ENCODE measurements at regions not wholly inside any gene's neighbourhood (a gene's known extent, or its start where the extent isn't known, plus 50 kb on each side); places are given as distances from the start of the nearest gene placed in this dataset.

GRCh38 chr18:40088130-40088529 lies 1866.9 kb upstream of the PIK3C3 start:
- Histone ChIP-seq H3K27ac (ENCODE audit: low read depth, low read length, poor library complexity, severe bottlenecking) (no peak overlapping the region), H3K79me2 (ENCODE audit: insufficient read depth, low read length) (no peaks in the 10 kb centered on the region), H3K4me2 (ENCODE audit: low read length) (no peak overlapping the region), H3K9me2 (ENCODE audit: low read depth, low read length) (no peaks in the 10 kb centered on the region), H3K4me3 (ENCODE audit: low read depth, low read length, poor library complexity, severe bottlenecking) (no peak overlapping the region), H3K27me3 (ENCODE audit: insufficient read depth, low read length) (no peaks in the 10 kb centered on the region), H4K20me1 (ENCODE audit: insufficient read depth, low read length) (no peaks in the 10 kb centered on the region), H3K4me1 (ENCODE audit: insufficient read depth, low read length, severe bottlenecking) (no peaks in the 10 kb centered on the region), H3K9ac (ENCODE audit: low read length) (no peak overlapping the region), H3K9me3 (ENCODE audit: low read length) (no peaks in the 10 kb centered on the region), H2AFZ (ENCODE audit: low read length) (no peak overlapping the region), H3K36me3 (ENCODE audit: insufficient read depth, low read length) (no peaks in the 10 kb centered on the region), H3F3A (ENCODE audit: insufficient read depth, low read length) (no peaks in the 10 kb centered on the region)
- no peak for TF ChIP-seq EZH2 (IDR thresholded peaks at IDR 0.05; ENCODE audit: borderline replicate concordance, low read length)
- TF ChIP-seq CTCF (IDR thresholded peaks at IDR 0.05; ENCODE audit: low read length), result no peak

GRCh38 chr18:40079786-40080185 lies 1875.2 kb upstream of the PIK3C3 start:
- Histone ChIP-seq H3K9me2 (ENCODE audit: low read depth, low read length) (no peaks in the 10 kb centered on the region), H3K79me2 (ENCODE audit: insufficient read depth, low read length) (no peaks in the 10 kb centered on the region), H3K4me1 (ENCODE audit: insufficient read depth, low read length, severe bottlenecking) (no peaks in the 10 kb centered on the region), H3K9ac (ENCODE audit: low read length) (no peak overlapping the region), H3K9me3 (ENCODE audit: low read length) (no peaks in the 10 kb centered on the region), H3K36me3 (ENCODE audit: insufficient read depth, low read length) (no peaks in the 10 kb centered on the region), H3K4me3 (ENCODE audit: low read depth, low read length, poor library complexity, severe bottlenecking) (no peak overlapping the region), H3K4me2 (ENCODE audit: low read length) (no peak overlapping the region), H3K27me3 (ENCODE audit: insufficient read depth, low read length) (no peaks in the 10 kb centered on the region), H4K20me1 (ENCODE audit: insufficient read depth, low read length) (no peaks in the 10 kb centered on the region), H3K27ac (ENCODE audit: low read depth, low read length, poor library complexity, severe bottlenecking) (no peak overlapping the region), H3F3A (ENCODE audit: insufficient read depth, low read length) (no peaks in the 10 kb centered on the region), H2AFZ (ENCODE audit: low read length) (no peak overlapping the region)
- TF ChIP-seq CTCF (IDR thresholded peaks at IDR 0.05; ENCODE audit: low read length) (no peak), EZH2 (IDR thresholded peaks at IDR 0.05; ENCODE audit: borderline replicate concordance, low read length) (no peak)

- no peak for TF ChIP-seq CTCF (IDR thresholded peaks at IDR 0.05; ENCODE audit: low read length)
- no peak for TF ChIP-seq EZH2 (IDR thresholded peaks at IDR 0.05; ENCODE audit: borderline replicate concordance, low read length)
- Histone ChIP-seq H3K4me1 (ENCODE audit: insufficient read depth, low read length, severe bottlenecking) (no peaks in the 10 kb centered on the region), H3K4me3 (ENCODE audit: low read depth, low read length, poor library complexity, severe bottlenecking) (no peak overlapping the region), H3K36me3 (ENCODE audit: insufficient read depth, low read length) (no peaks in the 10 kb centered on the region), H3K9ac (ENCODE audit: low read length) (no peak overlapping the region), H4K20me1 (ENCODE audit: insufficient read depth, low read length) (no peaks in the 10 kb centered on the region), H3K9me2 (ENCODE audit: low read depth, low read length) (no peaks in the 10 kb centered on the region), H3K79me2 (ENCODE audit: insufficient read depth, low read length) (no peaks in the 10 kb centered on the region), H3K27me3 (ENCODE audit: insufficient read depth, low read length) (no peaks in the 10 kb centered on the region), H3K27ac (ENCODE audit: low read depth, low read length, poor library complexity, severe bottlenecking) (no peak overlapping the region), H3K9me3 (ENCODE audit: low read length) (no peaks in the 10 kb centered on the region), H3K4me2 (ENCODE audit: low read length) (no peak overlapping the region), H2AFZ (ENCODE audit: low read length) (no peak overlapping the region), H3F3A (ENCODE audit: insufficient read depth, low read length) (no peaks in the 10 kb centered on the region)
Observed at GRCh38 chr18:40075616-40076015, 1879.4 kb upstream of the PIK3C3 start.
